D341Med (cell line): ENCODE measurements at regions not wholly inside any gene's neighbourhood (a gene's known extent, or its start where the extent isn't known, plus 50 kb on each side); places are given as distances from the start of the nearest gene placed in this dataset.
"Not testable (repeated sequence)": the region's sequence is repeated elsewhere in the genome, so short reads cannot be mapped to it uniquely, and the experiment has no call there.

Experiments
- DNase-seq: peaks from one replicate; pipeline ENCODE4 v3.0.0; 2012; ENCODE audit warnings: low spot score

DNA sequence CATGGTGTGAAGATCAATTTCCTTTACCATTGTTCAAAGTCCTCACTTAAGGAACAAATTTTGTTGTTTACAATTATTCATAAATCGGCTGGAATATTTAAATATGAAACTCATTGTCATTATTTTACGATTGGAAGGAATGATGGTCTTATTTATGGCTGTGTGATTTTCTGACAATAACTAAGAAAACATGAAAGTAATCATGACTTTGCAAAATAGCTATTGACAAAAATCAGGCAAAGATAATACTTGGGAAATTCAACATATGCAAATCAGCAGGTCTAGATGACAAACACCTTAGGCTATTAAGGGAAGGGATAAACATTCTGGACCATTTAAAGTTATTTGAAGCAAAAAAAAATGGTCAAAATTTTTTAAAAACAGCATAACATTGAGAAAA is 654.8 kb upstream of the CNTN5 start:
- no peak for DNase-seq

DNA sequence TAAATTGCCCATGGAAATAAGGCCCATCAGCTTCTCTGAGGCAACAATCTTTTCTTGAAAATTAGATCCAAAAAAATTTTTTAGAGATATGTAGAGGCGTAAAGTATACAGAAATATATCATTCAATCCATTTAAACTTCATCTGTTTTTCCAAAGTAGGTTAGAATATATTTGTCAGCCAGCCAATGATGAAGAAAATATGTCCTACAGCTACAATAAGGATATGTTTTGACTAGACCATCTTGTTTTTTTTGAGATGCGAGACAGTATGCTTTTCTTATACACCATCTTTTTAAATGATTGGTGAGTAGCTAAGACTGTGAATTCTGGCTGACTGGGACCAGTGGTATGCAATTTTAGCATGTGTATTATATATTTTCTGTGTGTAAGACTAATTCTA is 630.4 kb upstream of the CNTN5 start:
- DNase-seq = no peak

DNA sequence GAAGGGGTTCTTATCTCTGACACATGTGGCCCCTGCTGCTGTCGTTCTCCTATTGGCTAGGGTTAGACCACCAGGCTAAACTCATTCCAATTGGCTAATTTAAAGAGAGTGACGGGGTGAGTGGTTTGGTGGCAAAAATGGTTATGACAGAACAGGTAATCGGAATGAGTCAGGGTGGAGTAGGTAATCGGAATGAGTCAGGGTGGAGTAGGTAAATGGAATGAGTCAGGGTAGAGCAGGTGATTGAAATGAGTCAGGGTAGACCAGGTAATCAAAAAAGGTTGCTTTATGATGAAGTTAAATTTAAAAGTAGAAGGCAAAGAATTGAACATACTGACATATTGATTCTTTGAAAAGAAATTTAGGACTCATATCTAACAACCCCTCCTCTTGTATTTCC is 626.2 kb upstream of the CNTN5 start:
- DNase-seq = not testable (repeated sequence)

GRCh38 chr11:98398508-98398907 is 622.2 kb upstream of the CNTN5 start:
- no peak for DNase-seq

GRCh38 chr11:98409069-98409468 is 611.7 kb upstream of the CNTN5 start:
- DNase-seq = no peak

GRCh38 chr11:98411777-98412176 is 609.0 kb upstream of the CNTN5 start:
- DNase-seq = no peak

DNA sequence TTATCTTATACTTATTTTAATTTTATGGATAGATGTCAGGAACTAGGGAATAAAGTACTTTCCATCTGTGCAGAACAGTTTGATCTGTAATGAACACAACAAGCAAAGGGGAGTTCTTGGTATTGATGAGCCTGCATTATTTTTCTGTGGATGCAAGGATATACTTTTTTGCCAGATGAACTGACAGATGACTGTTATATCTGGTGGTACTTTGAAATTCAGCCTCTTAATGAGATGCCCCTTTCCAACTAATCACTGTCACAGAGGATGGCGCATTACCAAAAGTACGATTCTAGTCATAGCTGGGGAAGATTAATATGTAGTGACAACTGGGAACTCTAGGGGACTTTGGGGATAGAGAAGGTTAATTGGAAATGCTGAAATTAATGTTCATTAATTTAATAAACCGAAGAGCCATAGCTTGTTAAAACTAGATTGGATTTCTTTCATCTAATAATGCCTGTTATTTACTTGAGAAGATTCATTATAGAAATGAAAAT is 603.4 kb upstream of the CNTN5 start:
- no peak for DNase-seq

DNA sequence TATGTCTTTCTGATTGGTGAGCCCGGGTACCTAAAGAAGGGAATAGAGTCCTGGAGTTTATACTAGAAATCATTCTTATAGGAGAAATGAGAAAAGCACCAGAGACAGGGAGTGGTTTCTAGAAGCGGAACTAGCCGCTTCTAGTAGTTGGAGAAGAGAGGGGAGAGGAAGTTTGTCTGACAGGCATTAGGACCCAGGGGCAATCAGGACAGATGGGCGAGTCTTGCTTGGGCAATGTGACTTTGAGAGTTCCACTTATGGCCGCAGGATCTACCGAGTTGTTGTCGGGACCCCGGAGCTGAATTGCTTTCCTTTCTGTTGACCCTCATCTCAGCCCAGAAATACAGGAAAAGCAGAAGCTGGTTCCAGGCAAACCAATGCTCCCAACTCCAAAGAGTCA is 596.8 kb upstream of the CNTN5 start:
- DNase-seq = no peak

DNA sequence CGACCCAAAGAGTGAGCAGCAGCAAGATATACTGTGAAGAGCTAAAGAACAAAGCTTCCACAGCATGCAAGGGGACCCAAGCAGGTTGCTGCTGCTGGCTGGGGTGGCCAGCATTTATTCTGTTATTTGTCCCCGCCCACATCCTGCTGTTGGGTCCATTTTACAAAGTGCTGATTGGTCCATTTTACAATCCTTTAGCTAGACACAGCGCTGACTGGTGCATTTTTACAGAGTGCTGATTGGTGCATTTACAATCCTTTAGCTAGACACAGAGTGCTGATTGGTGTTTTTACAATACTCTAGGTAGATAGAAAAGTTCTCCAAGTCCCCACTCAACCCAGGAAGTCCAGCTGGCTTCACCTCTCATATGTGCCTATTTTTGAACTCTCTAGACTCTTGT is 596.0 kb upstream of the CNTN5 start:
- not testable (repeated sequence) for DNase-seq

GRCh38 chr11:98431463-98432359 is 589.0 kb upstream of the CNTN5 start:
- no peak for DNase-seq

DNA sequence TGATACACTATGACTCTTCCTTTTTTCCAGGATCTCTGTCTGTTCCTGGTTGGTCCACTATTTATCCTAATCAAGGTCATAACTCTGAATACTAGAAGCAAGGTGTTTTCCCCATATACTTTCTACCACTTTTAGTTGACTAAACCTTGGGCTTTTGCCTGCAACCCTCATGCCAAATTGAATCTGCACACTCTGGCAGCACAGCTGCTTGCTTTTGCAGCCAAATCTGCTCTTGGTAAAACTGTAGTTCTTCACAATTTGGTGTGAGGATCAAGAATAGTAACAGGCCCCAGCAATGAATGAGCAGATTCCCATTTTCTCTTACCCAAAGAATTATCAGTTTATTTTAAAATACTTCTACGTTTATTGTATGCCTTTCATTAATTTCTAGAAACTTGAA is 586.5 kb upstream of the CNTN5 start:
- no peak for DNase-seq

DNA sequence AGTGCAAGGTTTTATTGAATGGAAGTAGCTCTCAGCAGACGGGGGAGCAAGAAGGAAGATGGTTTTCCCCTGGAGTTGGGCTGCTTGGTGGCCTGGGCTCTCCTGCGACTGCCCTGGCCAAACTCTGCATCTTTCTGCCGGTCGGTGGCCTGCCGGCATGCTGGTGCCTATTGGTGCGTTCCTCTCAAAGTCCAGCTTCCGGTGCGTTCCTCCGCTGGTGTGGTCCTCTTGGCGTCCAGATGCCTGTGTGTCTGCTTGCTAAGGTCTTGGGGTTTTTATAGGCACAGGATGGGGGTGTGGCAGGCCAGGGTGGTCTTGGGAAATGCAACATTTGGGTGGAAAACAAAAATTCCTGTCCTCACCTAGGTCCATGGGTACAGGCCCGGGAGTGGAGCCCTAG is 567.4 kb upstream of the CNTN5 start:
- no peak for DNase-seq

GRCh38 chr11:98455500-98456307 is 565.0 kb upstream of the CNTN5 start:
- DNase-seq = peak; percentile 29

DNA sequence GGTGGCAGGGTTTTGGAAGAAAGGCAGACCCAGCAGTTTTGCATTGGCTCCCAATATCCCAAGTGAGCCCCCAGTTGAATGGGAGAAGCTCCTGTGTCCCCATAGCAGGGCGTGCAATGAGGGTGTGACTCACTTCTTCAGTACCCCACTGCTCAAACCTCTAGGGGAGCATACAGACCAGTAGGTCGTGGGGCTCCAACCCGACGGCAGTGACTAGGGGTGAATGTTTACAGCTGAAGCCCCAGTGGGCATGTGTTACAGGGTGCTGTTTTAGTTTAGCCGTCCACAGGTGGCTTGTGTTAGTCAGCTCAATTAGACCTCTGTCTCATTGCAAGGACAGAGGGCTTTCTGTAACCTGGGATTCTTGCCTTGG is 564.5 kb upstream of the CNTN5 start:
- no peak for DNase-seq

DNA sequence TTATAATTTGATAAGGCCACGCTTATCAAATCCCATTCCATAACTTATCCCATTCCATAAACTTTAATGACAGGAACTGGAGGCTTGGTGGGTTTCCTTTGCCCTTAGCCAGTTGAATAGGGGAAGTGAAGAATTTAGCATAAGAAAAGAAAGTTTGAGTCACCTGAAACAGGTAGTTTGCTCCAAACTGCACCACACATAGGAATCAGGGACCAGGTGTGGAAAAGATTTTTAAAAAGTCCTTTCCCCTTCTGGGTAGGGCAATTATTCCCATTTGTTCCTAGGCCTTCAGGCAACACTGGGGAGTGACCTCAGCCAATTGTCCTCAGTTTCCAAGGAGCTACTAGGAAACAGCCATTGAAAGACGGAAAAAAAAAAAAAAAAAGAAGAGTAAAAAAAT is 525.7 kb upstream of the CNTN5 start:
- DNase-seq = no peak

DNA sequence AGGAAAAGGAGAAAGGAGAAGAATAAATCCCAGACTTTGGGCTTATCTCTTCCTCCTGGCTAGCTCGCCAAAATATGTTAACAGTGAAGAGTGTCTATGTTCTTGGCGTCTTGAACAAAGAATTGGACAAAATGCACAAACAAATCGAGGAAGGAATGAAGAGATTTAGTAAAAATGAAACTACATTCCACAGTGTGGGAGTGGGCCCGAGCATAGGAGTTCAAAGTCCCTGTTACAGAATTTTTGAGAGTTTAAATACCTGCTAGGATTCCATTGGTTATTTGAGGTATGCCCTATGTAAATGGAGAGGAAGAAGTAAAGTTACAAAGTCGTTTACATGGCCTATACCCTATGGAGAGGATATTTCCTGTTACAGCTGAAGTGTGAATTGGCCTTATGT is 525.1 kb upstream of the CNTN5 start:
- no peak for DNase-seq

DNA sequence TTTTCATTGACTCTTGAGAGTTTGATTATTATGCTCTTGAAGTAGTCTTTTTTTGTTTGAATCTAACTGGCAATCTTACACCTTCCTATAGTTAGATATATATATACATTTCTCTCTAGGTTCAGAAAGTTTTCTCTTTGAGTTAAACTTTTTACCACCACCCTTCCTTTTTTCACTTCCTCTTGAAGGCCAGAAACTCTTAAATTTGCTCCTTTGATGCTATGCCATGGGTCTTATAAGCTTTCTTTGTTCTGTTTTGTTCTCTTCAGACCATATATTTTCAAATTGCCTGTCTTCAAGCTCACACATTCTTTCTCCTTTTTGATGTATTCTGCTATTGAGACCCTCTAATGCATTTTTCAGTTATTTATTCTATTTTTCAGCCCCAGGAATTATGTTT is 513.5 kb upstream of the CNTN5 start:
- DNase-seq = no peak

DNA sequence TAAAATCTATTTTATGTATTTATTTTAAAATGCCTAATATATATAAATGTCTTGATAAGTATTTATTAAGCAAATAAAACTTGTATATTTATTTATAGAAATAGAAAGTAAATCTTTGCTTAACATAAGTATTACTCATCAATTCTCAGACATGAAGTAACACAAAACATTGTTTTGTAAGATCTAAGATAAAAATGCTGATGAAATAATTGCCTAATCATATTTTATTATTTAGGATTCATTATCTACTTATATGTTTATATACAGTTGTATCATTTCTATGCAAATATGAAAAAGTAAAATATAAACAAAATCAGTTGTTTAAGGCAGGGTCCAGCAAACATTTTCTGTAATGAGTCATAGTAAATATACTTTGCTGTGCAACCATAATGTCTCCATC is 507.8 kb upstream of the CNTN5 start:
- DNase-seq = no peak

GRCh38 chr11:98531576-98531975 is 489.2 kb upstream of the CNTN5 start:
- DNase-seq = no peak

GRCh38 chr11:98536023-98536422 is 484.7 kb upstream of the CNTN5 start:
- no peak for DNase-seq

- DNase-seq = not testable (repeated sequence)
These were observed 482.4 kb upstream of the CNTN5 start for GRCh38 chr11:98538358-98538757.

DNA sequence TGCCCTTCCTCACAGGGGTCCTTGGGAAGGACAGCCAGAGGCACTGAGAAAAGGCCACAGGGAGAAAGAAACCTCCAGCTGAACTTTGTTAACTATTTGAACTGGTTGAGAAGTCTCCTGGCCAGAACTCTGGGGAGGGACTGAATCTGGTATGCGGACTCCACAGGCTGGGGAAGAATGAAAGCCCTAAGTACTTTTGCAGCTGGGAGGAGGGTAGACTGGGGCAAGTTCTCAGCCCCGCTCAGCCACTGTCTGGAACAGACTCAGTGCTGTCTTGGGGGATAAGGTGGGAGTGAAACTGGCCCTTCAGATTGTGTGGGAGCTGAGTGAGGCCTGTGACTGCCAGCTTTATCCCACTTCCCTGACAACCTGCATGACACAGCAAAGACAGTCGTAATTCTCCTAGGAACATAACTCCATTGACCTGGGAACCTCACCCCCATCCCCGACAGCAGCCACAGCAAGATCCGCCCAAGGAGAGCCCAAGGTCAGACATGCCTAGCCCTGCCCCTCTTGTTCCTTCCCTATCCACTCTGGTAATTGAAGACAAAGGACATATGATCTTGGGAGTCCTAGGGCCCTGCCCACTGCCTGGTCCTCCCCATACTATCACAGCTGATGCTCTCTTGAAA is 475.1 kb upstream of the CNTN5 start:
- no peak for DNase-seq

- no peak for DNase-seq
These were observed 471.2 kb upstream of the CNTN5 start for GRCh38 chr11:98549571-98549970.
